ENCODE measurements at regions not wholly inside any gene's neighbourhood (a gene's known extent, or its start where the extent isn't known, plus 50 kb on each side); places are given as distances from the start of the nearest gene placed in this dataset.

- no peaks in the 10 kb centered on the region for H3K9me3 ChIP-seq
- H3K4me3 ChIP-seq, result no peak overlapping the region
- 71 to 73% methylated on average over 2 of the region's 2 CpGs for WGBS, 2 donors
- ATAC-seq, result no peak
- no peaks in the 10 kb centered on the region for H3K36me3 ChIP-seq (replicated peaks in 1 of 2; ENCODE audit: insufficient read depth in 1 of 2, low read depth in 2 of 2)
- H3K27ac ChIP-seq, result no peak overlapping the region
- intact Hi-C loops (cut with DNase I), result no loop called here
- no peak for DNase-seq
- no peak for TF ChIP-seq POLR2A (IDR thresholded peaks at IDR 0.05)
- TF ChIP-seq CTCF (IDR thresholded peaks at IDR 0.05), result no peak
- H3K27me3 ChIP-seq, result no peaks in the 10 kb centered on the region
- no peaks in the 10 kb centered on the region for H3K4me1 ChIP-seq
Observed at GRCh38 chr6:92354270-92354829, 1065.0 kb downstream of the EPHA7 start.

DNA sequence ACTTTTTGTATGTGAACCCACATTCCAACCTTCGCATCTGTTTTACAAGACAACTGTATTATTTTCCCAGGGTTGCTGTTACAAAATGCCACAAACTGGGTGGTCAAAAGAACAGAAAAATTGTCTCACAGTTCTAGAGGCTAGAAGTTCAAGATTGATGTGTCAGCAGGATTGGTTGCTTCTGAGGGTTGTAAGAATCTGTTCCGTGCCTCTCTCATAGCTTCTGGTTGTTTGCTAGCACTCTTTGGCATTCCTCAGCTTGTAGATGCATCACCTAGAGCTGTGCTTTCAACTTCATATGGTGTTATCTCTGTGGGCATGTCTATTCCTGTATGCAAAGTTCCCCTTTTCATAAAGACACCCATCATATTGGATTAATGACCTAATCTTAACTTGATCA lies 1067.2 kb downstream of the EPHA7 start:
- H3K27ac ChIP-seq, result no peak overlapping the region
- H3K36me3 ChIP-seq (replicated peaks in 1 of 2; ENCODE audit: insufficient read depth in 1 of 2, low read depth in 2 of 2), result no peaks in the 10 kb centered on the region
- TF ChIP-seq CTCF (IDR thresholded peaks at IDR 0.05), result no peak
- TF ChIP-seq POLR2A (IDR thresholded peaks at IDR 0.05), result no peak
- no peaks in the 10 kb centered on the region for H3K27me3 ChIP-seq
- no peaks in the 10 kb centered on the region for H3K4me1 ChIP-seq
- intact Hi-C loops (cut with DNase I), result no loop called here
- H3K9me3 ChIP-seq, result no peaks in the 10 kb centered on the region
- WGBS, 2 donors, result 68 to 76% methylated on average over 2 of the region's 2 CpGs
- no peak for ATAC-seq
- no peak for DNase-seq
- no peak overlapping the region for H3K4me3 ChIP-seq

DNA sequence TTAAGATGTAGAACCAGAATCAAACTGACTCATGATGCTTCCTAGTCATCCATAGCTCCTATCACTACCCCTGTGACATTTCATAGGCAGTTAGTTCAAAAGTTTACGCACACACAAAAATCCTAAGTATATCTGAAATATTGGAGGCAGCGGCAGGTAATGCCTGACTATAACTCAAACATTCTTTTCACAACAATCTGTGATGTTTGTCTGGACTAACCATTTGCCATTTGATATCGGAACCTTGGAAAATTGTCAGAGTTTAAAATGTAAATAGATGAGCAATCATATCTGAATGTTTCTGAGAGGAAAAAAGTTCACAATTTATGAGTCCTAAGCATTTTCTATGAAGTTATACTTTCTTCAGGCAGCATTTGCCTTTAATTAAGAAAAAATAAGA lies 1078.2 kb downstream of the EPHA7 start:
- Histone ChIP-seq H3K9me3 (no peaks in the 10 kb centered on the region), H3K36me3 (replicated peaks in 1 of 2; ENCODE audit: insufficient read depth in 1 of 2, low read depth in 2 of 2) (no peaks in the 10 kb centered on the region), H3K27me3 (no peaks in the 10 kb centered on the region), H3K27ac (no peak overlapping the region), H3K4me1 (no peaks in the 10 kb centered on the region), H3K4me3 (no peak overlapping the region)
- TF ChIP-seq POLR2A (IDR thresholded peaks at IDR 0.05) (no peak), CTCF (IDR thresholded peaks at IDR 0.05) (no peak)
- WGBS, 2 donors, result 60 to 66% methylated on average over 3 of the region's 3 CpGs
- intact Hi-C loops (cut with DNase I), result no loop called here
- DNase-seq (no peak), ATAC-seq (no peak)

DNA sequence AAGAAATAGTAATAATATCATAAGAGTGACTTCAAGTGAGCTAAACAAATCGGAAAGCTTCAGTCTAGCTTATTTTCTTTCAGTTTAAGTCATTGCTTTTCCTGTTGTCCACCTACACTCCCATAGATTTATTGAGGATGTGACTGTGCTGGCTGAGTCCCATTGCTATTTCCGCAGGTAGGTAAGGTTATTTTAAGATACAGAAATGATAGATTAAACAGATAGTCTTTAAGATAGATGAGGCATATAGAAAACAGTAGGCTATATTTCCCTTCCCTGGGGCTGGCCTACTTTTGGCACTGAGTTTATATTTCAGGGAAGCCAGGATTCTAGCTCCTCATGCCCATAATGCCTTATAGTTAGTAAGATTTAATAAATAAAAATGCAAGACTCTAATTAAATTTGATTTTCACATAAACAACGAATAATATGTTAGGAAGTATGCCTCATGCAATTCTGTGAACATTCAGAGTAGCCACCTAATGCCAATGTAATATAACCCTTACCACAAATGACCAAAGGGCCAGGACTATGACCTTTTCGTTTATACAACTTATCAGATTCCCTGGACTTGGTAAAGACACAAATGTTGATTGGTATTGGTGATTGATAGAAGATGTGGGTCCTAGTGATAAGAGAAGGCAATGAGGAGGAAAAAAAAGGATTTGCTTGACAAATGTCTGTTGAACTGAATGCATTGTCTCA lies 1079.3 kb downstream of the EPHA7 start:
- intact Hi-C loops (cut with DNase I), result no loop called here
- no peaks in the 10 kb centered on the region for H3K4me1 ChIP-seq
- no peaks in the 10 kb centered on the region for H3K27me3 ChIP-seq
- no peak for ATAC-seq
- DNase-seq, result no peak
- no peak for TF ChIP-seq POLR2A (IDR thresholded peaks at IDR 0.05)
- no peak for TF ChIP-seq CTCF (IDR thresholded peaks at IDR 0.05)
- H3K36me3 ChIP-seq (replicated peaks in 1 of 2; ENCODE audit: insufficient read depth in 1 of 2, low read depth in 2 of 2), result no peaks in the 10 kb centered on the region
- H3K27ac ChIP-seq, result no peak overlapping the region
- 31 to 33% methylated on average over 4 of the region's 4 CpGs for WGBS, 2 donors
- H3K4me3 ChIP-seq, result no peak overlapping the region
- no peaks in the 10 kb centered on the region for H3K9me3 ChIP-seq

DNA sequence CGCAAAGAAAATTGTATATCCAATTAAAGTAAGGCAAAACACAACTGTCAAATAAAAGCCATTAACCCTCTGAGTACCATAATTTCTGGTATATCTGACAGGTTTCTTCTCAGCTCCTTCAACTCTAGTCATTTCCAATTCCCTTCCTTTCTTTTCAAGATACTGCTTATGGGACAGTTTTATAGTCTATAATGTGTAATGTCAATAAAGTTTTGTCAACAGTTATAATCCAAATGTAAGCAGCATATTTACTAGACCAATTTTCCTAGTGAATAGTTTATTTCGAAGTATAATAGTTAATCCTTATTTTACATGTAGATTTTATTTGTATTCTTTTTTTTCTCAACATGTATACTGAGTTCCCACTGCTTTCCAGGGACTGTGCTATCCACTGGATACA lies 1081.8 kb downstream of the EPHA7 start:
- intact Hi-C loops (cut with DNase I), result no loop called here

More for the DNA sequence above, 1081.8 kb downstream of the EPHA7 start:
- Histone ChIP-seq H3K4me1 (no peaks in the 10 kb centered on the region), H3K27me3 (no peaks in the 10 kb centered on the region), H3K4me3 (no peak overlapping the region), H3K9me3 (no peaks in the 10 kb centered on the region), H3K27ac (no peak overlapping the region), H3K36me3 (replicated peaks in 1 of 2; ENCODE audit: insufficient read depth in 1 of 2, low read depth in 2 of 2) (no peaks in the 10 kb centered on the region)
- DNase-seq (no peak), ATAC-seq (no peak)
- 32 to 36% methylated on average over 2 of the region's 2 CpGs for WGBS, 2 donors
- no peak for TF ChIP-seq POLR2A (IDR thresholded peaks at IDR 0.05)

All from body of pancreas (tissue), 4 donors.